NCI-H146 (cell line): ENCODE measurements at regions not wholly inside any gene's neighbourhood (a gene's known extent, or its start where the extent isn't known, plus 50 kb on each side); places are given as distances from the start of the nearest gene placed in this dataset.

Experiments used
- DNase-seq: peaks from one replicate; lab custom pipeline; 2025; lab: John Stamatoyannopoulos, UW

DNA sequence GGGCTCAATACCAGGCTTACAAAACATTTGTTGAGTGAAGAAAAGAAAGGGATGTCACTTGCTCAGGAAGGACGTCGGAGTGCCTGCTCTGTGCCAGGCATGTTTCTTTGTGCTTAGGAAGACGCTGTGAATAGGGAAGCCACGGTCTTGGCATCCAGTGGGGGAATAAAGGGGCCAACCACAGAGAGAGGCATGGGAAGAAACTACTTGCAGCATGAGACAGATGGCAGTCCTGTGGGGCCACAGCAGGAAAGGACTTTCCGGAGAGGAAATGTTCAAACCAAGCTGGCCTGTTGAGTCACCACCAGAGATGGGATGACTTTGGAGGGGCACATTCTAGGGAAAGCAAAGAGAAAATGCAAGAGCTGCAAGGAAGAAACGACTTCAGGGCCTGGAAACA, 173.2 kb downstream of the CDH26 start:
- DNase-seq = no peak

DNA sequence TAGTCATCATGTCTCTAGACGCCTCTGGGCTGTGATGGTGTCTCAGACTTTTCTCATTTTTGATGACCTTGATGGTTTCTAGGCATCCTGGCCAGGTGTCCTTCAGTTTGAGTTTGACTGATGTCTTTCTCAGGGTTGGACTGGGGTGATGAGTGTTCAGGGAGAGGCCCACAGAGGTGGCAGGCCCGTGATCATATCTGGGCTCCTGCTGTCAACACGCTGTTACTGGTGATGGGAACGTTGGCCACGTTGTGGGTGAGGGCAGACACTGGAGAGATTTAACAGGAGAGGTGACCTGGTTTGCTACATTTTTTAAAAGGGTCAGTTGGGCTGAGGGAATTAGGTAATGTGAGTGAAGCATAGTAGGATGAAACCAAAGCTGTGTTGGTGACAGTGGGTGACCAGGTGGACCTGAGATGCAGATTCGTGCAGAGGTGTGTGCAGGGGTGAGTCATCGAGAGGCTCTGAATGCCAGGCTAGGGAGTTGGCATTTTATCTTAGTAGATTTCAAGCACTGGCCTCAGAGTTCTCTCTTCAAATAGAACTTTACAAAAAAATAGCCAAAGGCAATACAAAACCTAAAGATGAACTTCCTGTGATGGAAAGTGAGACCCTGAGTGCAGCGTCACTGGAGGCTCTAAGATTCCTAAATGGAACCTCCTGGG, 174.1 kb downstream of the CDH26 start:
- no peak for DNase-seq

DNA sequence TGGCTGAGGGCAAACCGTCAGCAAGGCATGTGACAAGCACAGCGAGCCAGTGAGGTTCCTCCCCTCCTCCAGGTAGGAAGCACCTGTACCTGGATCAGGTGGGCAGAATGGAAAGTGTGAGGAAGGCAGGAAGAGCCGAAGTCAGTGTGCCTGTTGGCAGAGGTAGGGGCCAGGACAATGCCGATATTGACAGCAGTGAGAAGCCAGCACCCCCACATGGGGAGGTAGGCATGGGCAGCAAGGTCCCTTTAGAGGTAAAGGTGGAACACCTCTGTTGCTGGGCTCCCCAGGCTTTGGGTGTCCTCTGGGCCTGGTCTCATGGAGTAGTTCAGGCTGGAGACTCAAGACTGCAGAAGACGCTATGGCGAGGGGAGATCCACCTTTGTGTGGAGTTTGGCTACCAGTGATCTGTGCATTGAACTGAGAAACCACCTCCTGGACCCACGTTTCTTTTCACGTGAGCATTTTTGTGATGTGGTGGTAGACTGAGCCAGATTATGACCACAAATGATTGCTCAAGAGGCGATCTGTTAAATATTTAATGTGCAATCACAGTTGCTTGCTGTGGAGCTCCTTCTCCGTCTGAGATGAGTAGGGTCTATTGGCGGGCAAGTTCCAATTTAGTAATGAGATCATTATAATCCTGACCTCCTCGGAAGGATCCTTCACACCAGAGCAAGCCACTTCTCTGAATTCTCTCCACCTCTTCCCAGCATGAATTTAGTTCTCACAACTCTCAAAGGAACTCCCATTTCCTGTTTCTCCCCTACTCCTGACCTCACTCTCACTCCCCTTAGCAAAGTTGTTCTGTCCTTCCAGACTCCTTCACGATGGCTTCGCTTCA, 174.8 kb downstream of the CDH26 start:
- DNase-seq = no peak

DNA sequence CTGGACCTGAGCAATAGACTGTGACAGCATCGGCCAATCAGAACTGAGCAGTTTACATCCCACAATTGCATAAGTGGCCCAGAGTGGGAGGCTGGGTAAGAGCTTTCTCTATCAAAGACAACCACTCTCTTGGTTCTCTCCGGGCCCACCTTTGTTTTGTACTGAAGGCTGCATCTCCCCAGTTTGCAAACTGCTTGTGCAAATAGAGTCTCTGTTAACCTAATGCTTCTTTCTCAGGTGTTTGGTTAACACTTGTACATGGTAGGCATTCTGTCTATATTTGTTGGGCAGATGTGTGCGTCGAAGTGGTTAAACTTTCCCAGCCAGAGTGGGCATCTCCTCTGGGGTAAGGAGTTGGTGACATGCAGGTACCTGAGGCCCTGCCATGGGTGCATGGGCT, 177.1 kb downstream of the CDH26 start:
- no peak for DNase-seq

DNA sequence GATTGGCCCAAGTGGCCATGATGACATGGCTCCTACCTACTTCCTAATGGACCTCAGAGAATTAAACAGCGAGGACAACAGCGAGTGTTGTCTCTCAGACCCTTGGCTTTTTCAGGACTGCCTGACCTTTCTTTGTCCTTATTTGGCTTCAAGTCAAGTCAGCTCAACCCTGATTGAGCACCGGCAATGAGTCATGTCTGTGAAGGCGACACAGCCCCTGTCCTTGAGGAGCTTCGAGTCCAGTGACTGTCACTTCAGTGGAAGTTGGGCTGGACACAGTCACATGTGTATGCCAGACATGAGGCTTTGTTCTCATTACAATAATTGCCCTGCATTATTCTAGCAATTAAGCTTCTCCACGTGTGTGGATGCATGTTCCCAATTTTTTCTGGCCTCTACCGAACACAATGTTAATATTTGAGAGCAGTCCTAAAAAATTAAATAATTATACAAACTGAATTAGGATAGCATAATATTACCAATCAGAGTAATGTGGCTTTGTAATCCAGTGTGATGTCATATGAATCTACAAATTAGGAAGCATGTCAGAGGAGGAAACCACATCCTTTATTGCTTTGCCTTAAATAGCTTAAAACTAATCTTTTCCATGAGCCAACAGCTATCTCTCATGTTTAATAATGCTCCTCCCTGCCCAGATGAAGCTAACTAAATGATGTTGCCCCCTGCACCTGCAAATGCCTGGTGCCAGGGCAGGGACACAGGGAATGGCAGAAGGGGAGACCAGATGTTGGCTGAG, 178.6 kb downstream of the CDH26 start:
- DNase-seq = no peak

DNA sequence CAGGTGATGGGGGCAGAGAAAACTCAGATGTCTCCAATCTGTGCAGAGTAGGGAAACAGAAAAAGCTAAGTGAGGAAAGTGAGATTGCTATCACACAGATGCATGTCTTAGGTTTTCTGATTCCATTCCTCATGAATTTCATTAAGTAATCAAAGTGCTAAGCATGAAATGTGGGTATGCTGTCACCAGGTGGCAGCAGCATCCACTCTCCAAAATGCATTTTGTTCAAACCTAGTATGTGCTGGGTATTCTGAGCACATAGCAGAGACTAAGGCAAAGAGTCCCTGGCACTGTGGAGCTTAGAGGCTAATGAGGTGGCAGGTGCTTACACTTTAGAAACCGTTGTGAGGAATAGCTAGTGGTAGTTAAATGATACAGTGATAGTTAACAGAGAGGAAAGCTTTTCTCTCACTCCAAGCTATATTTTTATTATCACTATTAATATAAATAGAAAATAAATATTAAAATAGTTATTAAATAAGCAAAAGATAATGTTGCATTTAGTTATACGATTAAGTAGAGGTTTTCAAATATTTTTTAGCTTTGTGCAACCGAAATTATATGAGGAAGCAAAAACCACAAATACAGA, 179.5 kb downstream of the CDH26 start:
- DNase-seq = peak; percentile 68

DNA sequence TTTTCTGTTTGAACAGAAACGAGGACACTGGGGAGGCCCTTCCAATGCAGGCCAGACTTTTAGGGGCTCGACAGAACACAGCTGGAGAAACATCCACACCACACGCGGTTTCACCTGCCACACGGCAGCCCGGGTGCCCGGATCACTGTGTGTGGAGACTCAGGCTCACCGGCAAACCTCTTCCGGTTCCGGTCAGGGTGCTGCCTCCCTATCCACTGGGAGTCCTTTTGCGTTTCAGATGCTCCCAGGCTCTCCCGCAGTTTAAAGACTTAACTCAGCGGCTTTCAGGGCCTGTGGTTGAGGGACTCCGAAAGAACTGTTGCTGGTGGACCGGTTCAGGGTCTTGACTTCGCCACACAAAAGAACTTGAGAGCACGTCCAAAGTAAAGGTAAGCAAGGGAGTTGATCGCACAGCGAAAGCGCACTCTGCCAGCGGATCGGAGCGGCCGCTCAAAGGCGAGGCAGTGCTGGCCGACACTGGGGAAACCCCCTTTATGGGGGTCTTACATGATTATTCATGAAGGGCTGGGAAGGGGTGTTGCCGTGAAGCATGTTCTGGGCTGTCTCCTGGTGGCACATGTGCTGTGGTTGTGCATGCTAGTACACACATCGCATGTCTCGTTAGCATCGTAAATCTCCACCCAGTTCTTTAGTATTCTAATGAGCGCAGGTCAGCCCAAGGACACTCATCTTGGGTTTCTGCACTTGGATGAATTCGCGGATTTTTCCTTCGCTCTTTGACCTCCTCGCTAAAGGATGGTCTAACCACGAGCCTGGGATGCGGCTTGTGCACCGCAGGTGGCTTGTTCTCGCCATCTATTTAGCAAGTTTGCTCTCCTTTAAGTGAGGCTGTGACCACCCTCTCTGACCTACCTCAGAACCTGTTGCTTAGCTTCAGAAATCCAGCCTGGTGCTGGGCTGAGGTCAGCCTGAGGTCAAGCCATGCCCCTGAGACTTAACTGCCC, 180.3 kb downstream of the CDH26 start:
- peak; percentile 87 for DNase-seq

DNA sequence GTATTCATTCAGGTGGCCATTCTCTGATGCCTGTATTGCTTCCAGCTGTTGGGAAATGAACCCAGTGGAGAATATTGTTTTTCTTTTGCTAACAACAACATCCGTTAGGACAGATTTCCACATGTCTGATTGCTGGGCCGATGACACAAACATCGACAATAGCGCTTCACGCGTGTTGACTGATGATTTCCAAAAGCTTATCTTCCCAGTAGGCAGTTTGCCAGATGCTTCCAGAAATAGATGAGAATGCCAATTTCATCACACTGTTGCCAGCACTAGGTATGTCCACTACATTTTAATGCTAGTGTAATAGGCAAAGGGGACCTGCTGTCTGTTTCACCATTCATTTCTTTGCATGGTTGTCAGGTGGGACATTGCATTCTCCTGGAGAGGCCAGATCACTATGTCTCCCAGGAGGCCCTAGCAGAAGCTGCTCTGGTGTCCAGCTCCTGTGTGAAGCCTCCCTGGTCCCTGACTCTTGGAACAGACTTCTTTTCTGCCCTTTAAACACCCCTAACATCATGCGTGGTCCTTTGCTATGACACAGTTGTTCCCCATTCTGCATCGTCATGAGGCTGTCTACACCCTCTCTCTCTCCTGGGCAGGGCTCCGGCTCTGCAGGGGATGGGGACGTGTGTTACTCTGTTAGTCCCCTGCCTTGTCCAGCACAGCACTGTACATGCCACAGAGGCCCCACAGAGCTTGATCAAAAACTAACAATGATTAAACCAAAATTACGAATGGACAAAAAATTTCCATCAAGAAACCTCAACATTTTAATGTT, 181.6 kb downstream of the CDH26 start:
- no peak for DNase-seq

DNA sequence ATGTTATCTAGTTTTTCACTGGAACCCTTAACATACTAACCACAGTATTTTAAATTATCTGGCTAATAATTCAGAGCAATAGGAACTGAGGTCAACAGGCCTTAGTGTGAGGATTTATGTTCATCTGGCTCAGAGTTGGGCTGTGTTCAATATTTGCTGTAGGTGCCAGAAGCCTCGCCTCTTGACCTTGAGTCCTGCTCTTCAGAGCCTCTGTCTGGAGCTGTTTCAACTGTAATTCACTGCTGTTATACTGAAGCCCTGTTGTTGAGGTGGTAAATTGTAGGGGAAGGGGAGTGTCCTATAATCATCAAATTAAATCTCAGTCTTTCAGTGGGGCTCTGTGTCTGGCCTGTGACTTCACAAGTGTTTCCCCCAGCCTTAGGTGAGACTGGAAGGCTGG, 184.4 kb downstream of the CDH26 start:
- DNase-seq = no peak

DNA sequence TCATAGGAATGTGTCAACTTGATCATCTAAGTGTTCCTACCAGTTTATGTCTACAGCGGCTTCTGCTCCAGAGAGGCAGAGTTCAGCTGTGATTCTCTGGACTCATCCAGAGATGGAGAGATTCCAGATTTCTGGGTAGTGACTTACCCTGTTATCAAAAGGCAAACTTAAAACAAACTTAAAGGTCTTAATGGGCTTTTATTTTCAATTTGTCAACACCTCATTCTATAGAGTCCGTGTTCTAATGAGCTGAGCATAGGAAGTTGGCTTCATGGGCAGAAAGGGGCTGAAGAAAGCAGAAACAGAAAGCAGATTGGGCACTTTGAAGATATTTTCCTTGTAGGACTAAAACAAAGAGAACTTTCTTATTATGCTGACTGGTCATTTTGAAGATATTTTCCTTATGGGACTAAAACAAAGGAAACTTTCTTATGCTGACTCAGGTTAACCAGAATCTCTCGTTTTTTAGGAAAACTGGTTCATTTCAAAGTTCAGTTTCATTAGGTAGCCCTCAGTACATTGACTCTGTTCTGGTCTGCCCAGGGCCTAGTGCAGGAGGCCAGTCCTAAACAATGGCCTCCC, 185.1 kb downstream of the CDH26 start:
- DNase-seq = no peak

DNA sequence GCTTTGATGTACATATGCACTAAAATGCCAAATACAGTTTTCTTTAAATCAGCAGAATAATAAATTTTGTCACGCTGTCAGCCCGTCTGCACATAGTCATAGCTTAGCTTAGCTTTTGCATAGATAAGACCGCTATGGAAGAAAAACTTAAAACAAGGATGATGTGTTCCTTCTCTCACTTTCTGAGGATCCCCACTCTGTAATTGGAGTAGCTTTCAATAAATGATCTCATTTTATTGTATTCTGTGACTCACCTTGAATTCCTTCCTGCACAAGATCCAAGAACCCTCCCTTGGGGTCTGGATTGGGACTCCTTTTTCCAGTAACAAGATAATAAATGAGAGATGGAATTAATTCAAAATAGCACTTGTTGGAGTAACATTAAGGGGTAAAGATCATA, 186.2 kb downstream of the CDH26 start:
- DNase-seq = no peak

DNA sequence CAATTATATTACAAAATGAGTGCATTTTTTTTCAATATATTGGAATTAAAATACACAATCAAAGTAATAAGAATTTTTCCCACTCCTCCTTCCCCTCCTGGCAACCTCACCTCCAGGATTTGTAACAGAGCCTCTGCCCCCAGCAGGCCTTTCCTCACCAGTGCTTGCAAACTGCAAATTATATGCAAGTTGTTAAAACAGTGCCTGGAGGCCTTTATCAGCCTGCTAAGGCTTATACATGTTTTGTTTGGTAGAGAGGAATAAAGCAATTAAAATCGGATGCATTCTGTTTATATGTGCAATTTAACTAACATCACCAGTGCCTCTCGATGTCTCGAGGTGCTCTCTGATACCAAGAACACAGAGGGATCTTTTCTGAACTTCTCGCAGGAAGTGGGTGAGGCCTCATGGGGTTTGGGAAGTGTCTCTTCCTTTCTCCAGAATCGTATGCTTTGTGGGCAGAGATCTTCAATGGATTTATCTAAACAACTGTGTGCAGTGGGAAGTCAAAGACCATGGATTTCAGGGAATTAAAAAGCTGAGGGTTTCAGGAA, 186.8 kb downstream of the CDH26 start:
- DNase-seq = no peak

DNA sequence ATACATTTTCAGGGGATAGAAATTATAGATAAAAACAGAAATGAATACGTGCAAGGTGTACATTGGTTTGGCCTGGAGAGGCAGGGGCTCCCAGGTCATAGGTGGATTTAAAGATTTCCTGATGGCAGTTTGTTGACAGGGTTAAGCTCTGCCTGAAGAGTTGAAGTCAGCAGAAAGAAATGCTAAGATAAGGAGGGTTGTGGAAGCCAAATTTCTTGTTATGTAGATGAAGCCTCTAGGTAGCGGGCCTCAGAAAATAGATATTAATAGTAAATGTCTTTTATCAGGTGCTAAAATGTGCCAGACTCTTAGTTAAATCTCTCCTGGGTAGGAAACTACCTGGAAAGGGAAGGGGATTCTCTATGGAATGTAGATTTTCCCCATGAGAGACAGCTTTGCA, 188.8 kb downstream of the CDH26 start:
- no peak for DNase-seq

DNA sequence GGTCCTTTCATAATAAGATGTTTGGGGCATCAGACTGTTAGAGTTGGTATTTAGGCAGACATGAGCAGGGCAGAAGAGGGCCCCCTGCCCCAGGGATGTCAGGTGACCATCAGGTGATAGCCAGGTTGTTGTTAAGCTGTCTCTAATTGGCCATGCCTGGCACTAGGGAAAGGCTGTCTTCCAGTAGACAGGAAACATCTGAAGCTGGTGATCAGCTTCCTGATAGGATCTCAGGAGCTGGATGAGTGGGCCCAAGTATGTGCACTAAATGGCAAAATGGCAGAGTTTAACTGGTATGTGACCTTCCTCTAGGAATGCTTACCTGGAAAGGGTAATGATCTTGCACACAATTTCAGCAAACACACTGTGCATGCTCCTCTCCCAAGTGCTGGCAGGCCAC, 190.7 kb downstream of the CDH26 start:
- DNase-seq = no peak

DNA sequence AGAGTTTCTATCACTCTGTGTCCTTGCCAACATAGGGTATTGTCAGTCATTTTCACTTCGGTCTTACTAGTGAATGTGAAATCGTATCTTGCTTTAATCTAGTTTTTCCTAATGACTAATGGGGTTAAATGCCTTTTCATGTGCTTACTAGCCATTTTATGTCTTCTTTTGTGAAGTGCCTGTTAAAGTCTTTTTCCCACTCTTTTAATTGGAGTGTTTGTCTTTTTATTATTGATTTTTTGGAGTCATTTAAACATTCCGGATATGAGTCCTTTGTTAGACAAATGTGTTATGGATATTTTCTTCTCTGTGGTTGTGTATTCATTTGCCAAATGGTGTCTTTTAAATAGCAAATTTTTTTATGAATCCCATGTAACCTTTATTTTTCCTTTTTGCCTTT, 194.6 kb downstream of the CDH26 start:
- peak; percentile 34 for DNase-seq

DNA sequence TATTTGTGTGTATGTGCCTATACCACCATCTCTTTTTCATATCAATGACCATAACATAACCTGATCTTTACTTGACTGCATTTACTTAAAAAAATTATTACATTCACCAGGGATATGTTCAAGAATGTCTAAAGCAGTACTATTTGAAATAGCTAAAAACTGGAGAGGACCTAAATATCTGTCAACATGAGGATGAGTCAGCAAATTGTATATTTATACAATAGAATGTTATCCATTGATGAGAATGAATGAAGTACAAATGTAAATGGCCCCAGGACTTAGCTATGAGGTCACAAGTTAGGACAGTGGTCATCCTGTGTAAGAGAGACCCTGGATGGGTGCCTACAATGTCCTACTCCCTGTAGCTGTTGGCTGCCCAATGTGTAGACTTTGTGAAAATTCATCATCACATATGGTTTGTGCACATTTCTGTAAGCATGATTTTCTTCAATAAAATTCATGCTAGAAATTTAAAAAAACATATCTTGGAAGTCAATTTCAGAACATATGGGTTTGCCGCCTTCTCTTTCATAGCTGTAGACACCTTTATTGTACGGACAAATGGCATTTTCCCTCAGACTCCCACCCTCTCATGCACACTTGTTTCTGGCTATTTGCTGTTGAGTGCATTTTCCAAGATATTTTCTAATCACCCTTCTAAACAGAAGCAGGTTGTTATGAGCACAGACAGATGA, 202.4 kb downstream of the CDH26 start:
- no peak for DNase-seq

DNA sequence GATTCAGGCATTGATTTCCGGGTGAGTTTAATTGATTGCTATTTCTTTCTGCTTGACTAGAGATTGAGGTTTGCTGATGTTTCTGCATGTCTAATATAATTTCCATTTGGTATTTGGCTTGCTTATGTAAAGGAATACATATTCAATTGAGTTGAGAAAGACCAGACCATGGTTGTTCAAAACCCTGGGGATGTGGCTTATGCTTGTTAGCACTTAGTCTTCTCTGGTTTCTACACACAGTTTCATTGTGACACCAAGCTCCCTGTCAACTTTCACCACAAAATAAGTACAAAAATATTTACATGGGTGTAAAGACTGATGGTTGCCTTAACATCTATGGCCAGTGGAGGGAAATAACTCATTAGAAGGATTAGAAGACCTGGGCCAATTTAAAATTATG, 209.6 kb downstream of the CDH26 start:
- no peak for DNase-seq

DNA sequence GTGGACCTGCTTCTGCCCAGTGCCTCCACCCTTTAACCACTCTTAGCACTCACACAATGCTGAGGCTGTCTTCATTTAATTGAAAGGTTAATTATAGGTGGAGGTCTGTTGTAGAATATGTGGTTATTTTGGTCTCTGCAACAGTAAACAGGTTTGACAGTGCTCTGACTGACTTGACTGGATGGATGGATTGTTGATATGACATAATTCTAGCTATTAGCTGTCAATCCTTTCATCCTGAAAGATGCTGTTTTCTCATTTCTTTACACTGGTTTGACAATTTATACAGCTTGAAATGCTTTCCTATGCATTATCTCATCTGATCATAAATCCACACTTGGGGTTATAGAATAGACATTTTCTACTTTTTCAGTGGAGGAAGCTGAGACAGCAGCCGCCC, 210.7 kb downstream of the CDH26 start:
- no peak for DNase-seq

DNA sequence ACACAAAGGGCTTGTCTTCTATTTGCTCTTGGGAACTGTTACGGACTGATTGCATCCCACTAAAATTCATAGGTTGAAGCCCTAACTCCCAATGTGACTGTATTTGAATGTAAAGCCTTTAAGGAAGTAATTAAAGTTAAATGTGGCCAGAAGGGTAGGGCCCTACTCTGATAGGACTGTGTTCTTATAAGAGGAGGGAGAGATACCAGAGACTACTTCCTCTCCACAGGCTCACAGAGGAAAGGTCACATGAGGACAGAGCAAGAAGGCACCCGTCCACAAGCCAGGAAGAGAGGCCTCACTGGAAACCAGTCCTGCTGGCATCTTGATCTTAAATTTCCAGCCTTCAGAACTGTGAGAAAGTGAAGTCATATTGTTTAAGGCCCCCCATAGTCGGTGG, 211.9 kb downstream of the CDH26 start:
- no peak for DNase-seq
